ENCODE measurements at regions not wholly inside any gene's neighbourhood (a gene's known extent, or its start where the extent isn't known, plus 50 kb on each side); places are given as distances from the start of the nearest gene placed in this dataset.

- no peak for DNase-seq
Observed at GRCh38 chrX:94361241-94361640, 687.2 kb downstream of the FAM133A start.

- DNase-seq: no peak
Observed at GRCh38 chrX:94365736-94366135, 691.7 kb downstream of the FAM133A start.

GRCh38 chrX:94366616-94367015 is 692.6 kb downstream of the FAM133A start:
- DNase-seq: no peak

GRCh38 chrX:94389044-94389443 is 715.0 kb downstream of the FAM133A start:
- no peak for DNase-seq

DNA sequence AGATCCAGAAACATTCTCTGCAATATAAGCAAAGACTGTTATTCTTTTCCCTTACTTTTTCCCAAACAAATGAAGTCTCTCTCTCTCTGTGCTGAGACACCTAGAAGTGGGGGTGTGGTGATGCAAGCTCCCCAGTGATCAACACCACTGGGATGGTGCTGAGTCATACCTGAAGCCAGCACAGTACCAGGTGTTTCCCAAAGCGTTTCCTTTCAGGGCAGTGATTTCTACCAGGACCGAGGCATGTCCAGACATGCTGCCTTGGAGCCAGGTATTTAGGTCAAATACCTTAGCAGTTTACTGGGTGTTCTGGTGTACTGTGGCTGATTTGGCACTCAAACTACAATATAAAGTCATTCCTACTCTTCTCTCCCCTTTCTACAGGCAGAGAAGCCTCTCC is 726.5 kb downstream of the FAM133A start:
- no peak for DNase-seq

GRCh38 chrX:94401426-94401825 is 727.4 kb downstream of the FAM133A start:
- DNase-seq: no peak

DNA sequence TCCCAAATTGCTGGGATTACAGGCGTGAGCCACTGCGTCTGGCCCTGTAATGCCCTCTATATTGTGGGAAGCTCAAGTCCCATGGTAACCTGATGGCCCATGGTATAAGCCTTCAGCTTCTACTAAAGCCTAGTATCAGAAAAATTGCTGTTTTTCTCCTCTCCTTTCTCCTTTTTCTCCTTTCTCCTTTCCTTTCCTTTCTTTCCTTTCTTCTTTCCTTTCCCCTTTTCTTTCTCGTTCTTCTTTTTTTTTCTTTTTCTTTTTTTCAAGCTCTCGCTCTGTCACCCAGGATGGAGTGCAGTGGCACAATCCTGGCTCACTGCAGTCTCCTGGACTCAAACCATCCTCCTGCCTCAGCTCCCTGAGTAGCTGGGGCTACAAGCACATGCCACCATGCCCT is 740.7 kb downstream of the FAM133A start:
- DNase-seq: no peak

- no peak for DNase-seq
Observed at GRCh38 chrX:94418065-94418464, 744.1 kb downstream of the FAM133A start.

- DNase-seq: no peak
Observed at GRCh38 chrX:94424456-94424855, 750.5 kb downstream of the FAM133A start.

DNA sequence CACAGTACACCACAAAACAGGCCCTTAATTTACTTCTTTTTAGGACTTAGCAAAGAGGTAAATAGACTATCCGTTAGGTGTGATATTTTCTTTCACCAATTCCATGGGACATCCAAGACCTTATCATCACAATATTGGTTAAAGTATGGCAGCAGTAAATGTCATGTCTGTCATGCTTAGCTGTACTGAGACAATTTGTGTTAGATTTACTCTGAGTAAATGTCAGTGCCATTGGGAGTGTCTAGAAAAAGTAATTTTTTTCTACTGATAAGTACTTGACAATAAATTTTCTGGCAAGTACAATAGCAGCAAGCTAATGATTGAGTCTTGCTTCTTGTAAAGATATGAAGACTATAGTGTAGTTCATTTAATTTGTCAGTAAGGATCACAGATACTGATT is 756.1 kb downstream of the FAM133A start:
- DNase-seq: no peak

GRCh38 chrX:94435799-94436198 is 761.8 kb downstream of the FAM133A start:
- no peak for DNase-seq

GRCh38 chrX:94454159-94454558 is 780.2 kb downstream of the FAM133A start:
- DNase-seq: no peak

- DNase-seq: no peak
Observed at GRCh38 chrX:94454606-94455005, 780.6 kb downstream of the FAM133A start.

GRCh38 chrX:94455782-94456181 is 781.8 kb downstream of the FAM133A start:
- no peak for DNase-seq

GRCh38 chrX:94492541-94492940 is 818.5 kb downstream of the FAM133A start:
- DNase-seq: no peak

DNA sequence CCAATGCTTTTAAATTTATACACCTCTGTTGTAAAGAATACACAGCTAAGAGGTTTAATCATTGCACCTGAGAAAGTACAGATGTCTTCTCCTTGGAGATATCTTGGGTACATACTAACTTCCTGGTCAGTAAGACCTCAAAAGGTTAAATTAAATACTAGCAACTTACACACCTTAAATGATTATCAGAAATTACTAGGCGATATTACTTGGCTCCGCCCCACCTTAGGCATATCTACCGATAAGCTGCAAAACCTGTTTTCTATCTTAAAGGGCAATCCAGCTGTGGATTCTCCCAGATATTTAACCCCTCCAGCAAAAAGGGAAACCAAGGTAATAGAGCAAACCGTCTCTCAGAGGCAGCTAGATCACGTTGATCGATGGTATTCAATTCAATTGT is 819.4 kb downstream of the FAM133A start:
- no peak for DNase-seq

DNA sequence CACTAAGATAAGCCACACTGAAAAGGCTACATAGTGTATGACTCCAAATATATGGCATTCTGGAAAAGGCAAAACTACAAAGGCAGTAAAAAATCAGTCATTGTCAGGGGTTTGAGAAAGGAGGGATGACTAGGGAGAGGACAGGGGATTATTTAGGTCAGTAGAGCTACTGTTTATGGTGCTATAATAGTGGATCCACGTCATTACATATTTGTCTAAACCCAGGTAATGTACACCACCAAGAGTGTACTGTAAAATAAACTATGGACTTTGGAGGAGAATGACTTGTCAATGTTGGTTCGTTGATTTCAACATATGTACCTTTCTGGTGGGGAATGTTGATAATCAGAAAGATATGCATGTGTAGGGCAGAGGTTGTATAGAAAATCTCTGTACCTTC is 837.6 kb downstream of the FAM133A start:
- no peak for DNase-seq

- no peak for DNase-seq
Observed at GRCh38 chrX:94515009-94515408, 841.0 kb downstream of the FAM133A start.

DNA sequence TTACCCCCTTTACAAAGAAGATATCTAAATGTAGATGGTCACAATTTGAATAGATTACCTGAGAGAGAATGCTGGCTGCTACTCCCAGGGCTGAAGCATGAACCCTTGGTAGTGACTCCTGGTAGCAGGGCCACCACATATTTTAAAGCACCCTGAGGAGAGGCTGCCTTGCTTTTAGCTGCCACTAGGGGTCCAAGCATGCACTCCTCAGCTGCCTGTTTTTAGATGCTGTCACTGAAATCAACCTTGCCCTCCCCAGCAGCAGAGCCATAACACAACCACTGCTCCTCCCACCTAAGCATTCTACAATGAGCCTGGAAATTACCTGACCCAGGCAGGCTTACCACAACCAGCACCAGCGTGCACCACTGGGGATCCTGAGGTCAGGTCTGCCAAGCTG is 850.9 kb downstream of the FAM133A start:
- no peak for DNase-seq

DNA sequence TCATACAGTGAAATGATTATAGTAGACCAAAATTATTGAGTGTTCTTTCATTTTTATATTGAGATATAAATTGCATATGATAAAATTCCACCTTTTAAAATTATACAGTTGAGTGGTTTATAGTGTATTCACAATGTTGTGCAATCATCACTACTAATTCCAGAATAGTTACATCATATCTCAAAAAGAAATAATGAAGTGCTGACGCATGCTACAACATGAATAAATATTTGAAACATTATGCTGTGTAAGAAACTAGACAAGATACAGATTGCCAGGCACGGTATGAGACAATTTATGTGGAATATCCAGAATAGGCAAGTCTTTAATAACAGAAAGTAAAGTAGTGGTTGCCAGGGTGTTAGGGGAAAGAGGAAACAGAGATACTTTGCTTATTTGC is 871.7 kb downstream of the FAM133A start:
- no peak for DNase-seq

DNA sequence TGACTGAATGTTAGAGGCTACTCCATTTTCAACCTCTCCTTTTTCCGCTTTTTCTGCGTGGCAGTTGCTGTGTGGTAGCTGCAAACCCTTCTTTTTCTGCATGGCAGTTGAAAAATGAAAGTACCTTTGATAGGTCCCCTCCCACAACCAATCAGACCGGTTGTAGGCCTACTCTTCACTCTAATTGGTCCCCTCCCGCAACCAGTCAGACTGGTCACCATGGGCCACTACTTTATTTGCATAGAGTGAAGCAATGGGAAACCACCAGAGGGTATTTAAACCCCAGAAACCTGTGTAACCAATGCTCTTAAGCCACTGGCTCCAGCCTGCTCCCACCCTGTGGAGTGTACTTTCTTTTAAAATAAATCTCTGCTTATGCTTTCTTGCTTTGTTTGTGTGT is 877.8 kb downstream of the FAM133A start:
- DNase-seq: no peak

DNA sequence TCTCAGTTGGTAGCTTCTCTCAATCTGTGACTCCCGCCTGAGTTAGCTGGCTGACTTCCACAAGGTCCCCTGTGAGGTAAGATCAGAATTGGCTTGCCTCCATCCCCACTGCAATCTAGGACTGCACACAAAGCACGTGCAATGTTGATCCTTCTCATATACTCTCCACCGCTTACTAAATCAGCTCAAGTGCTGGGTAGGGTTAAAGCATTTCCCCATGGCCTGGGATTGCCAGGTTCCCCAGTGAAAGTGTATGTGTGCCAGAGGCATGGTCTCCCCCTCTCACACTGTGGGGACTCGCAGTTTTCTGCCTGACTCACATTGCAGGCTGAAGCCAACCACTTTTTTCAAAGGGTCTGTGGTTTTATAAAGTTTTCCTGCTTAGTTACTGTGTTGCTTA is 886.9 kb downstream of the FAM133A start:
- no peak for DNase-seq

DNA sequence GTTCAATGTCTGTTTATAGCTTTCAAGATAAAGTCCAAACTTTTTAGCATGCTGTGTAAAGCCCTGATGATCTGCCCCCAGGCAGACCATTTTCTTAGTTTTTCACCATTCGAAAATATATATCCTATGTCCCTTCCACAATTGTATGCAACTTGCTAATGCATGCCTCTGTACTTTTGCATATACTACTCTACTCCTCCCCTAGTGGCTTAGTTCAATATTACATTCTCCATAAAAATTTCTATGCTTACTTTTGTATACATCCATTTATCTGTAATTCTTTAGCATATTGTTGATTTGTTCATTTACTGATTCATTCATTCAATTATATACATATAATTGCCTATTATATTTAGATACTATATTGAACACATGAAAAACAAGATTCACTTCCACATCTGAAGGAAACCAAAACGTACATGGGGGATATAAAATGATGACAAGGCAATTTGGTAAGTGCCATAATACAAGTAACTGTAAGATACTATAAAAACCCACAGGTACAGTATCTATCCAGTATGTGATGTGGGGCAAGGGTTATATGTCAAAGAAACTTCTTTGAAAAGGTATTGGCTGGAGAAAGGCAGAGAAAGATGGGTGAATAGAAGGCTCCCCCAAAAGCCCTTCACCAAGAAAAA is 902.5 kb downstream of the FAM133A start:
- no peak for DNase-seq

- no peak for DNase-seq
Observed at GRCh38 chrX:94600077-94600476, 926.1 kb downstream of the FAM133A start.

- DNase-seq: no peak
Observed at GRCh38 chrX:94612140-94612539, 938.1 kb downstream of the FAM133A start.

DNA sequence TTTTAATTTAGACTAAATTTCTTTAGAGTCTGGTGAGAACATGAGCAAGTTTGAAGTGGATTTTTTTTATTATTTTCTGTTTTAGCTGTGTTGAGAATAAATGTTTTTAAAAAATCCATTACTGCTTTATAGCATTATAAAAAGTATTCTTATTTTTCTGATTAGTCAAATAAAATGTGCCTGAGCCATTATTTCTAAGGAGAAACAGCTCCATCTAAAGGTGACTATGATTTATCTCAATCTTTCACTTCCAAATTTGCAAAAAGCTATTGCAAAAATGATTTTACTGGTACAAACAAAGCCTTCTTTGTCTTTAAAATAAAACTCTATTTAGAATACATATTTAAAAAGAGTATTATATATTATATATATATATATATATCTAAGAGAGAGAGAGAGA is 959.2 kb downstream of the FAM133A start:
- no peak for DNase-seq
